ENCODE measurements at regions not wholly inside any gene's neighbourhood (a gene's known extent, or its start where the extent isn't known, plus 50 kb on each side); places are given as distances from the start of the nearest gene placed in this dataset.
A peak's percentile ranks its signal among the peaks of the same experiment; 100 is the strongest.

DNA sequence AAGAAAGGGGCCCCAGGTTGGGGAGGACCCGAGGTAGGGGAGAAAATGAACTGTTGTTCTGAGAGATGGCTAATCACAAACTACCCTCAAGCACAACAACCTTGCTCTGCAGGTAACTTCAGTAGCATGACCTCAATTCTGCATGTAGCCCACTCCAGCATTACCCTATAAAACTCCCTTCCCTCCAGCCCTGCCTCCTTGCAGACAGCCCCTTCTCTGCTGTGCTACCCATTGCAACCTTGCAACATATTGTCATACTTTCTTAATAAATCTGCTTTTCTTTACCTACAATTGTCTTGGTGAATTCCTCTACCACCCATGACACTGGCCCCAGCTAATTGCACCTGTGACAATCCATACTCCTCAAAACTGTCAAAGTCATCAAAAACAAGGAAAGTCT is 428.9 kb downstream of the MATN1 start:
- Mint-ChIP-seq H3K27ac (no peak overlapping the region), H3K4me3 (no peak overlapping the region), H3K36me3 (ENCODE audit: low read depth) (no peaks in the 10 kb centered on the region), H3K27me3 (peaks cover 37% of the 10 kb centered on the region), H3K4me1 (no peaks in the 10 kb centered on the region), H3K9me3 (peaks cover 6% of the 10 kb centered on the region)
- intact Hi-C loops (cut with micrococcal nuclease) = no loop called here
- no peak for DNase-seq

DNA sequence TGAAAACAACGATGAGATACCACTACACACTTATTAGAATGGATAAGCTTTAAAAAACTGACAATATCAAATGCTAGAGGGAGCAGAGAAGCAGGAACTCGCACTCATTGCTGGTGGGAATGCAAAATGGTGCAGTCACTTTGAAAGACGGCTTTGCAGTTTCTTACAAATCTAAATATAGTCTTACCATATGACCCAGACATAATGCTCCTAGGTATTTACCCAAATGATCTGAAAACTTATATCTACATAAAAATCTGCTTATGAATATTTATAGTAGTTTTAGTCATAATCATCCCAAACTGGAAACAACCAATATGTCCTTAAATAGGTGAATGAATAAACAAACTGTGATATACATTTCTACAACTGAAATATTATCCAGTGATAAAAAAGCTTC is 430.9 kb downstream of the MATN1 start:
- no peaks in the 10 kb centered on the region for H3K36me3 Mint-ChIP-seq (ENCODE audit: low read depth)

DNA sequence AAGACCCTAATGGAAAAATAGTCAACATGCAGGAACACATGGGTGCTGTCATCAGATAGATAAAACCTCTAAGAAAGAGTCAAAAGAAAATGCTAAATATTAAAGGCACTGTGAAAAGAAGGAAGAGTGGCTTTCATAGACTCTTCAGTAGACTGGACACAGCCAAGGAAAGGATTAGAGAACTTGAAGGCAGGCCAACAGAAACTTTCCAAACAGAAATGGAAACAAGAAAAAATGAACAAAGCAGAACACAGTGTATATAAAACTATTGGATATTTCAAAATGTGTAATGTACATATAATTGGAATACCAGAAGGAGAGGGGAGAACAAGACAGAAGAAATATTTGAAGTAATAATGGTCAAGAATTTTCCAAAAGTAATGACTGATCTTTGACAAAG is 431.9 kb downstream of the MATN1 start:
- H3K27ac Mint-ChIP-seq = no peak overlapping the region
- H3K4me1 Mint-ChIP-seq = no peaks in the 10 kb centered on the region
- intact Hi-C loops (cut with micrococcal nuclease) = no loop called here
- no peak for DNase-seq
- H3K4me3 Mint-ChIP-seq = no peak overlapping the region
- peaks cover 37% of the 10 kb centered on the region for H3K27me3 Mint-ChIP-seq
- H3K36me3 Mint-ChIP-seq (ENCODE audit: low read depth) = no peaks in the 10 kb centered on the region
- no peaks in the 10 kb centered on the region for H3K9me3 Mint-ChIP-seq

More for the DNA sequence above, 430.9 kb downstream of the MATN1 start:
- H3K4me1 Mint-ChIP-seq = no peaks in the 10 kb centered on the region
- no peak overlapping the region for H3K4me3 Mint-ChIP-seq
- no peak overlapping the region for H3K27ac Mint-ChIP-seq
- peaks cover 35% of the 10 kb centered on the region for H3K27me3 Mint-ChIP-seq
- H3K9me3 Mint-ChIP-seq = peaks cover 1% of the 10 kb centered on the region
- DNase-seq = no peak
- intact Hi-C loops (cut with micrococcal nuclease) = no loop called here

DNA sequence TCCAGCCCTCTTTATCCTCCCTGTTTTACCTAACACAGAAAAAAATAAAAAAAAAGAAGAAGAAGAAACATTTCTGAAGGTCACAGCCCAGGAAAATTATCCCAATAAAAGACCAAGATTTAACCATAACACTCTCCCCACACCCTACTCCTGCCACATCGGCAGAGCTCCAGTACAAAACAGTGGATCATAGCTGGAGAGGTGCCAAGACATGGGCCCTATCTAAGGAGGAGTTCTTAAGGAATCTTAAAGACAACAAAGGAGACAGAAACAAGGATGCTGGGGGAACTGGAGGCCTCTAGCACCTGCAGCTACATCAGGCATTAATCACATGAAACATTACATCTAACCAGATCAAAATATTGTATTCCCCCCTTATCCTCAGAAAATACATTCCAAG is 432.8 kb downstream of the MATN1 start:
- Mint-ChIP-seq H3K27me3 (peaks cover 37% of the 10 kb centered on the region), H3K9me3 (no peaks in the 10 kb centered on the region), H3K27ac (no peak overlapping the region), H3K4me1 (no peaks in the 10 kb centered on the region), H3K36me3 (ENCODE audit: low read depth) (no peaks in the 10 kb centered on the region), H3K4me3 (no peak overlapping the region)
- intact Hi-C loops (cut with micrococcal nuclease) = no loop called here
- no peak for DNase-seq

DNA sequence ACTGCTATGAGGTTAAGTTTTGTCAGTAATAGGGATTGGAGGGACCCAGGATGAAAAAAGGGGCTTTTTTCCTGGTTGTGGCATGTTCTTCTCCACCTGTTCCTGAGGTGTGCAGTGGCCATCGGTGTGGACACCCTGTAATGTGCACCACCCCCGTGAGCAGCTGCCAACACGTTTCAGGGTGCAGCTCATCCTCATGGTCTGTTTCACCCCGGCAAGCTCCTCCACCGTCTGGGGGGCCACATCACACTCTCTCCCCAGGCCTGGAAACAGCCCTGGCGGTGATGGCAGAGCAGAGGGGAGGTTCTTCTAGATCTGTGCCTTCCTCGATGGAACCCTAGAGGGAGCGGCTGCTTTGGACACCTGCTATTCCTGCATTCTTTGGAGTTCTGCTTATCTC is 435.4 kb downstream of the MATN1 start:
- H3K27me3 Mint-ChIP-seq = peaks cover 27% of the 10 kb centered on the region

DNA sequence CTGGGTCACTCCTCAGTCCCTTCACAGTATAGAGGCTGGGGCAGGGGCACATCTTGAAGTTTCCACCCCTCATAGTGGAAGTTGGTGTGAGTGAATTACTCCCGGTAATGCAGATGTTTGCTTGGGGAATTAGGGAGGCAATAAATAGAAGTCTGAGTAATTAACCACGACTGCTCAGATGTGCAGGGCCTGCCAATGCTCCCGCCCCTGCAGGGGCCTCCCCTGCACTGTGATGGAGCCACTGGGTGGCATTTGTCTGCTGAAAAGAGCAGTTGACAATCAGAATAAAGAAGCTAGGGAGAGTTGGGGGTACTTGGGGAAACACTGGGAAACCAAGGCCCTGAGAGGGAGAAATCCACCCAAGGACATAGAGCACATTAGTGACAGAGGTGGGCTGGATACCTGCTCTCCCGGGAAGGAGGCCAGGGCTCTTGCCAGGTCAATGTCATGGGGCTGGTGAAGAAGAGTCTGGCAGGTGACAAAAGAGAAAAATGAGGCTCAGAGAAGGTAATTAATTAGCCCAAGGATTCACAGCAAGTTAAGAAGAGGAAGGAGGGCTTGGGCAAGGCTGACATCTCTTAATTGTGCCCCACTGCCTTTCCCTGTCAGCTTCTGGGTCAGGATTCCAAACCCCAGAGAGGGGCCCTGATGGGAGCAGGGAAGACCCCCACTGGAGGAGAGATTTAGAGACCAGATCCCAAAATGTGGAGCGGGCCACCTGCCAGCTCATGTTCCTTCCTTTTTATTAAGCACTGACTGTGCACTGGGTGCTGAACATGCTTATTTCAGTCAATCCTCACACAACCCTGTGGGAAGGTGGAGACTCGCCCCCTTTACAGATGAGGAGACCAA is 436.2 kb downstream of the MATN1 start:
- no peak overlapping the region for H3K27ac Mint-ChIP-seq
- intact Hi-C loops (cut with micrococcal nuclease) = no loop called here
- peaks cover 23% of the 10 kb centered on the region for H3K27me3 Mint-ChIP-seq

More for the DNA sequence above, 435.4 kb downstream of the MATN1 start:
- Mint-ChIP-seq H3K4me1 (peaks cover 8% of the 10 kb centered on the region), H3K36me3 (ENCODE audit: low read depth) (no peaks in the 10 kb centered on the region), H3K4me3 (no peak overlapping the region), H3K9me3 (no peaks in the 10 kb centered on the region), H3K27ac (no peak overlapping the region)
- no peak for DNase-seq
- intact Hi-C loops (cut with micrococcal nuclease) = no loop called here

DNA sequence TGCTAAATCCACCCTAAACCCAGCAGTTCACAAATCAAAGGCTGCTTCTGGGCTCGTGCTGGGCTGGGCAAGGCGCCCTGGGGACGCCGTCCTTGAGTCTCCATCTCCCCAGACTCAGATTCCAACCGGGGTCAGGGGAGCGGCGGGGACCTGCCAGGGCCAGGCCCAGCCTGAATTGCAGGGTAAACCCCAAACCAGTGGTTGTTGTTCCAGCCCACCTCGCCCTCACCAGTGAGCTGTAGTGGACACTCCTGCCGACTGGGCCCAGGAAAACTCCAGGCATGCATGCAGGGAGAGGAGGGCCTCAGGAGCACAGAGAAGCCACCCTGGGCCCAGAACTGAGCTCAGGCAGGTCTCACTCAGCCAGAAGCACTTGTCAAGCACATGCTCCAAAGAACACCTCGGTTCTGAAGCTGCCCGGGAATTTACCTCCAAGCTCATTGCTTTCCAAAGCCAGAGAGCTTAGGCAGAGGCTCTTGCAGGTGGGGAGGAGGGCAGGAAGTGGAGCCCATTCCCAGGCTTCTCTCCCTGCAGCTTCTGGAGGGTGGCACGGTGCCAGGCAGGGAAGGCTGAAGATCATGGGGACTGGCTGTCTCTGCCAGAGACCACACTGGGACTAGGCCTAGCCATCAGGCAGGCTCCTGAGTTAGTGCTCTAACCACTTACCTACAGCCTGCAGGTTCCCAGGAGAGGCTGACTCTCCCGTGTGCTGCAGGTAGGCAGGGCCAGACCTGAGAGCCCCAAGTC is 437.0 kb downstream of the MATN1 start:
- Mint-ChIP-seq H3K27ac (no peak overlapping the region), H3K4me3 (no peak overlapping the region), H3K9me3 (no peaks in the 10 kb centered on the region), H3K4me1 (peaks cover 13% of the 10 kb centered on the region), H3K27me3 (peaks cover 16% of the 10 kb centered on the region), H3K36me3 (ENCODE audit: low read depth) (no peaks in the 10 kb centered on the region)
- intact Hi-C loops (cut with micrococcal nuclease) = no loop called here
- DNase-seq = no peak

More for the DNA sequence above, 436.2 kb downstream of the MATN1 start:
- no peak for DNase-seq
- no peak overlapping the region for H3K4me3 Mint-ChIP-seq
- H3K4me1 Mint-ChIP-seq = peaks cover 13% of the 10 kb centered on the region
- no peaks in the 10 kb centered on the region for H3K9me3 Mint-ChIP-seq
- no peaks in the 10 kb centered on the region for H3K36me3 Mint-ChIP-seq (ENCODE audit: low read depth)

DNA sequence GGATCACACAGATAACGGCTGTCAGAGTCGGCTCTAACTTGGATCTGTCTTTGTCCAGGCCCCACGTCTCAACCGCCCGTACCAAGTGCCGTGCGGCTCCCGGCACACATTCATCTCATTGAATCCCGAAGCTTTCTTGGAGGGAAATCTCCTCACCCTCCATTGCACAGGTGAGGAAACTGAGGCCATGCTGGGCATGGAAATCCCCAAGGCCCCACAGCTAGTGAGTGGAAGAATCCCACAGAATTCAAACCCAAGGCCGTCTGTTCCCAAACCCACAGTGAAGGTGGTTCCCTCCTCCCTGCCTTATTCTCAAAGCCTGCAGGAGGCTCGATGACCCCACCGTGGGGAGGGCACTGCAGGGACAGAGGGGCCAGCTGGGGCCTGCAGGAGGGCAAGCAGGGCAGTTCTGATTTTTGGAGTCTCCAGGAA is 437.9 kb downstream of the MATN1 start:
- H3K27me3 Mint-ChIP-seq = peaks cover 13% of the 10 kb centered on the region
- H3K4me1 Mint-ChIP-seq = peaks cover 13% of the 10 kb centered on the region
- DNase-seq = no peak
- intact Hi-C loops (cut with micrococcal nuclease) = no loop called here
- no peak overlapping the region for H3K4me3 Mint-ChIP-seq
- H3K9me3 Mint-ChIP-seq = no peaks in the 10 kb centered on the region
- H3K36me3 Mint-ChIP-seq (ENCODE audit: low read depth) = no peaks in the 10 kb centered on the region
- H3K27ac Mint-ChIP-seq = no peak overlapping the region

DNA sequence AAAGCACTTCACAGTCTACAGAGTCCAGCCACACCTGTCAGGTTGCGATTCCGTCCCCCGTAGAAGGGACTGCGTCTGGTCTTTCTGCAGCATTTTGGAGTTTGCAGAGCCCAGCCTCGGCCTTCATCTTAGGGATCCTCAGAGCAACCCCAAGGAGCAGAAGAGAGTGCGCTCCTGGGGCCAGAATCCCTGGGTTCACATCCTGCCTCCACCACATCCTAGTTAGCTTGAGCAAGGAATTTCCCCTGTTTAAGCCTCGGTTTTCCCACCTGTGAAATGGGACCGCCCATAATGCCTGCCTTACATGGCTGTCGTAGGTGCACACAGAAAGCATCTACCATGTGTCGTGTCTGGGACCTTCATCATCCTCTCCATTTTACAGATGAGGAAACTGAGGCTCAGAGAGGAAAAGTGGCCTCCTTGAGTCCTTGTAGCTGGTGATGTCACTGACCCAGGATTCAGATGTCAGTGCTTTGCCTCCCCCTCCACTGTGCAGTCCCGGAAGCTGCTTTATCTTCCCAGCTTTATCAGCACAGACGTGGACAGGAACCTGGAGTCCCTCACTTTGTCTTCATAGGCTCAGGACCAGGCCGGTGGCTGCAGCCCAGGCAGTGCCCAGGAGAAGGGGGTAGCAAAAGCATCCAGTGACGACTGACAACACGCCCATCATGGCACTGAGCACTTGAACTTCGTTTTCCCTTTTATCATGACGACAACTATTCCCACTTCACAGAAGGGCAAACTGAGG is 438.5 kb downstream of the MATN1 start:
- DNase-seq = no peak
- Mint-ChIP-seq H3K4me1 (peaks cover 13% of the 10 kb centered on the region), H3K27me3 (peaks cover 13% of the 10 kb centered on the region), H3K4me3 (no peak overlapping the region), H3K36me3 (ENCODE audit: low read depth) (no peaks in the 10 kb centered on the region), H3K27ac (no peak overlapping the region), H3K9me3 (no peaks in the 10 kb centered on the region)
- intact Hi-C loops (cut with micrococcal nuclease) = no loop called here

DNA sequence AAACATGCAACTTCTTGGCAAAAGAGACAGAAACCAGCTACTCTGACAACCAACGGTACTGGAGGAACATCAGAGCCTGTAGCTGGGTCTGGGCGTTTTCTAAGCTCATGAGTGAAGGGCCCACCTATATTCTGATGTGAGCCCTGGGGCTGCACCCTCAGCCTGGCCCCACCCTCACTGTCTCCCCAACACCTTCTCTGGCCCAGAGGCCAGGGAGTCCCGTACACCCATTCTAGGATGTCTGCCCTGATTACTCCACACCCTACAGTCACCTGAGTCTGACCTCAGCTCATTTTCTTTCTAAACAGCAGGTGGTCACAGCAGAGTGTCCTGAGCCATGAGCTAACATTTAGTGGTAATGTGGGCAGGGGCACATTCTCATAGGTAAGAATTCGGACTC is 439.2 kb downstream of the MATN1 start:
- Mint-ChIP-seq H3K27ac (no peak overlapping the region), H3K4me3 (no peak overlapping the region), H3K27me3 (peaks cover 17% of the 10 kb centered on the region), H3K9me3 (no peaks in the 10 kb centered on the region), H3K36me3 (ENCODE audit: low read depth) (no peaks in the 10 kb centered on the region), H3K4me1 (peaks cover 13% of the 10 kb centered on the region)
- intact Hi-C loops (cut with micrococcal nuclease) = no loop called here
- DNase-seq = no peak

DNA sequence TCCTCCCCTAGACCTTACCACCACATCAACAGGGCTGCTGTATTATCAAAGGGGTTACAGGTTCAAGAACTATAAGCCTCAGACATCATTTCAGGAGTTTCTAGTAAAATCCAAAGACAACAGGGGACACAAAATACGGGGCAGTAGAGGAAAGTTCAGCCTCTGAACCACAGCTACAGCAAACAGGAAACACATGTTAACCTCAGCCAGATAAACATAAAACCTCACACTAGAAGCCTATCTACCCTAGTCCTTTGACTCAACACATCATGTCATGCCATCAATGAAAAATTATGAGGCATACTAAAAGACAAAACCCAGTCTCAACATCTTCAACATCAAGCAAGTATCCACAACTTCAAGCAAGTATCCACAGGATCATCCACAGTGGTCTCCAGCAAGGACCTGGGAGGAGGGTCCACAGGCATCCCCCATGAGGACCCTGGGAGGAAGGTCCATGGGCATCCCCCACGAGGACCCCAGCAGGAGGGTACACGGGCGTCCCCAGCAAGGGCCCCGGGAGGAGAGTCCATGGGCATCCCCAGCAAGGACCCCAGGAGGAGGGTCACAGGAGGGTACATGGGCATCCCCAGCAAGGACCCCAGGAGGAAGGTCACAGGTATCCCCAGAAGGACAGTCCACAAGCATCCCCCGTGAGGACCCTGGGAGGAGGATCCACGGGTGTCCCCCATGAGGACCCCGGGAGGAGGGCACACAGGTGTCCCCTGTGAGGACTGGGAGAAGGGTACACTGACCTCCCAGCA is 440.0 kb downstream of the MATN1 start:
- peak; percentile 68 for DNase-seq
- intact Hi-C loops (cut with micrococcal nuclease) = no loop called here

DNA sequence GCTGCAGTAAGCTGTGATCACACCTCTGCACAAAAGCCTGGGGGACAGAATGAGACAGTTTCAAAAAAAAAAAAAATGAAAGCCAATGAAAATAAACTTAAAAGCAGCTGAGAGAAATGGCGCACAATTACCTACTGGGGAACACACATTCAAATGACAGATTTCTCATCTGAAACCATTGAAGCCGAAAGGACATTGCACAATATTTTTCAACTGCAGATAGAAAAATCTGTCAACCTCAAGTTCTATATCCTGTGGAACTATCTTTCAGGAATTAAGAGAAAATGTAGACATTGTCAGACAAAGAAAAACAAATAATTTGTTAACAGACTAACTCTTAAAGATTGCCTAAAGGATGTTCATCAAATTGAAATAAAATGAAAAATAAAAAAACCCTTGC is 442.8 kb downstream of the MATN1 start:
- Mint-ChIP-seq H3K36me3 (ENCODE audit: low read depth) (no peaks in the 10 kb centered on the region), H3K4me3 (no peak overlapping the region), H3K27ac (no peak overlapping the region), H3K27me3 (peaks cover 17% of the 10 kb centered on the region), H3K9me3 (no peaks in the 10 kb centered on the region), H3K4me1 (peaks cover 13% of the 10 kb centered on the region)
- DNase-seq = no peak
- intact Hi-C loops (cut with micrococcal nuclease) = no loop called here

More for the DNA sequence above, 440.0 kb downstream of the MATN1 start:
- H3K9me3 Mint-ChIP-seq = no peaks in the 10 kb centered on the region
- peak overlapping the region; percentile 46 for H3K4me3 Mint-ChIP-seq
- H3K27ac Mint-ChIP-seq = no peak overlapping the region
- H3K27me3 Mint-ChIP-seq = peaks cover 21% of the 10 kb centered on the region
- H3K36me3 Mint-ChIP-seq (ENCODE audit: low read depth) = no peaks in the 10 kb centered on the region
- H3K4me1 Mint-ChIP-seq = peaks cover 13% of the 10 kb centered on the region

DNA sequence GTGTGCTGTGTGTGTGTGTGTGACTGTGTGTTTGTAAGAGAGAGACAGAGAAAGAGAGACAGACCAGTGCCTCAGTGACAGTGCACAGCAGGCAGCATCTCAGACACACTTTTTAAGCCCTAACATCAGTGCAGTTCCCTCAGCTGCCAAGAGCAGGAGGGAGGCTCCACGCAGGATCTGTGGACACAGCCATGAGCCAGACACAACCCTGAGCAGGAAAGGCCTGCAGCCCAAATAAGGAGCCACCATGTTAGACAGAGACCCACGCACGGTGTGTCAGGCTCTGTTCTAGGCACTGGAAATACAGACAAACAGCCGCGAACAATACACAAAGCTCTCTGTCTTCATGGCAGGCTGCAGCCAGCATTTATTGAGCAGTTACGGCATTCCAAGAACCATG is 445.5 kb downstream of the MATN1 start:
- Mint-ChIP-seq H3K4me3 (no peak overlapping the region), H3K27me3 (peaks cover 17% of the 10 kb centered on the region), H3K36me3 (ENCODE audit: low read depth) (no peaks in the 10 kb centered on the region), H3K9me3 (no peaks in the 10 kb centered on the region), H3K4me1 (peaks cover 5% of the 10 kb centered on the region), H3K27ac (no peak overlapping the region)
- intact Hi-C loops (cut with micrococcal nuclease) = no loop called here
- no peak for DNase-seq

Data from activated CD4-positive, alpha-beta T cell treated with anti-CD3 and anti-CD28 coated beads, Interleukin-2, amount 10 ng/mL, durations not matched to agents 24 days and 14 days (primary cell).